CD4-positive, alpha-beta T cell (primary cell): ENCODE measurements at regions not wholly inside any gene's neighbourhood (a gene's known extent, or its start where the extent isn't known, plus 50 kb on each side); places are given as distances from the start of the nearest gene placed in this dataset.

Experiments
- ATAC-seq: fragments of 200-7000 bp; cut with Tn5 transposase; one replicate; pipeline ENCODE4 v1.10.0; 2022; ENCODE audit warnings: mild to moderate bottlenecking; ENCODE audit not compliant: poor library complexity
- CTCF ChIA-PET: fragments of 350-600 bp; sonication (Branson Sonifier 250); formaldehyde crosslinking; loops from one replicate; lab custom pipeline; 2021; ENCODE audit warnings: antibody characterized with exemption, inconsistent platforms; lab: Charles Lee
- POLR2A ChIA-PET: fragments of 350-600 bp; sonication (Branson Sonifier 250); formaldehyde crosslinking; loops from one replicate; lab custom pipeline; 2021; ENCODE audit warnings: antibody characterized with exemption, inconsistent platforms; lab: Charles Lee
- DNase-seq, 14 experiments: peaks; one replicate each; pipeline ENCODE4 v3.0.0-alpha.2; 2013 to 2020; ENCODE audit warnings: mixed read lengths in 2 of 14
- H3K27ac ChIP-seq, 2 donors: one replicate each; pipeline versions ENCODE4 v1.5.1 to v1.7.0; 2013; ENCODE audit warnings: low read length in 2 of 2, low read depth in 1 of 2, mild to moderate bottlenecking in 1 of 2
- H3K27me3 ChIP-seq, 2 experiments: 1 replicate in 1 of 2; 2 replicates in 1 of 2; pipeline versions ENCODE4 v1.6.1 to v1.7.0; 2013; ENCODE audit warnings: low read length in 2 of 2, control low read depth in 1 of 2, mild to moderate bottlenecking in 1 of 2, moderate library complexity in 1 of 2; ENCODE audit not compliant: insufficient read depth in 2 of 2, control insufficient read depth in 1 of 2
- H3K36me3 ChIP-seq: one replicate; pipeline ENCODE4 v1.6.1; 2013; ENCODE audit warnings: low read length, control low read depth; ENCODE audit not compliant: insufficient read depth
- H3K4me1 ChIP-seq: one replicate; pipeline ENCODE4 v1.6.1; 2013; ENCODE audit warnings: low read length, control low read depth; ENCODE audit not compliant: insufficient read depth
- H3K4me3 ChIP-seq: one replicate; pipeline ENCODE4 v1.5.1; 2013; ENCODE audit warnings: mild to moderate bottlenecking, low read length, moderate library complexity
- H3K9me3 ChIP-seq, 2 experiments: 1 replicate in 1 of 2; 2 replicates in 1 of 2; pipeline versions ENCODE4 v1.6.1 to v1.7.0; 2013; ENCODE audit warnings: low read length in 2 of 2, mild to moderate bottlenecking in 2 of 2, control low read depth in 1 of 2, moderate library complexity in 1 of 2; ENCODE audit not compliant: control insufficient read depth in 1 of 2, insufficient read depth in 1 of 2
- H3K27ac Mint-ChIP-seq: one replicate; pipeline ENCODE4 v1.8.0; 2020; ENCODE audit warnings: mixed read lengths
- H3K27me3 Mint-ChIP-seq: one replicate; pipeline ENCODE4 v1.8.0; 2021; ENCODE audit warnings: mixed read lengths
- H3K36me3 Mint-ChIP-seq: one replicate; pipeline ENCODE4 v1.8.0; 2021; ENCODE audit warnings: low read depth, mixed read lengths
- H3K4me1 Mint-ChIP-seq: one replicate; pipeline ENCODE4 v1.8.0; 2021; ENCODE audit warnings: low read depth, mixed read lengths
- H3K4me3 Mint-ChIP-seq: one replicate; pipeline ENCODE4 v1.8.0; 2020; ENCODE audit warnings: mild to moderate bottlenecking, mixed read lengths
- H3K9me3 Mint-ChIP-seq: one replicate; pipeline ENCODE4 v1.8.0; 2020; ENCODE audit warnings: mixed read lengths
- CTCF ChIP-seq: fragments of 200-600 bp; IDR thresholded peaks from one replicate; pipeline ENCODE4 v1.8.0; 2022; ENCODE audit warnings: antibody characterized with exemption, mild to moderate bottlenecking
- intact Hi-C, 2 experiments: fragments of 100-400 bp; cut with DNase I in 1 of 2; cut with micrococcal nuclease in 1 of 2; formaldehyde crosslinking; loops; one replicate each; pipeline versions ENCODE4 v1.15.1 to v1.9.0; 2023 to 2025; cut with DNase I, micrococcal nuclease

GRCh38 chr14:28143316-28143715 lies 623.3 kb upstream of the FOXG1 start:
- DNase-seq = no peak
- H3K27ac Mint-ChIP-seq = no peak overlapping the region
- no peak for TF ChIP-seq CTCF
- peaks cover under 1 to 7% of the 10 kb centered on the region in 2 experiments for H3K9me3 ChIP-seq
- ATAC-seq = no peak
- H3K4me1 Mint-ChIP-seq = no peaks in the 10 kb centered on the region
- H3K4me1 ChIP-seq = no peaks in the 10 kb centered on the region
- H3K9me3 Mint-ChIP-seq = peaks cover 7% of the 10 kb centered on the region
- H3K4me3 Mint-ChIP-seq = no peak overlapping the region
- POLR2A ChIA-PET = no interaction called here
- H3K36me3 Mint-ChIP-seq = no peaks in the 10 kb centered on the region
- CTCF ChIA-PET = no interaction called here
- intact Hi-C loops = no loop called here
- no peaks in the 10 kb centered on the region for H3K36me3 ChIP-seq
- H3K27me3 ChIP-seq = no peaks in the 10 kb centered on the region
- no peaks in the 10 kb centered on the region for H3K27me3 Mint-ChIP-seq
- H3K27ac ChIP-seq = no peak overlapping the region
- no peak overlapping the region for H3K4me3 ChIP-seq

- Mint-ChIP-seq H3K4me3 (no peak overlapping the region), H3K4me1 (no peaks in the 10 kb centered on the region), H3K9me3 (peaks cover 6% of the 10 kb centered on the region), H3K27ac (no peak overlapping the region), H3K36me3 (no peaks in the 10 kb centered on the region), H3K27me3 (no peaks in the 10 kb centered on the region)
- no peaks in the 10 kb centered on the region for H3K36me3 ChIP-seq
- TF ChIP-seq CTCF = no peak
- ChIA-PET CTCF (no interaction called here), POLR2A (no interaction called here)
- ATAC-seq (no peak), DNase-seq (no peak)
- no peak overlapping the region for H3K4me3 ChIP-seq
- H3K9me3 ChIP-seq = peaks cover 0 to 5% of the 10 kb centered on the region in 2 experiments
- H3K27ac ChIP-seq = no peak overlapping the region
- intact Hi-C loops = no loop called here
- H3K27me3 ChIP-seq = no peaks in the 10 kb centered on the region
- H3K4me1 ChIP-seq = no peaks in the 10 kb centered on the region
Measured at GRCh38 chr14:28151926-28152325, 614.7 kb upstream of the FOXG1 start.

- Mint-ChIP-seq H3K9me3 (peaks cover 8% of the 10 kb centered on the region), H3K36me3 (no peaks in the 10 kb centered on the region), H3K27ac (no peak overlapping the region), H3K4me3 (no peak overlapping the region), H3K27me3 (no peaks in the 10 kb centered on the region), H3K4me1 (no peaks in the 10 kb centered on the region)
- no peak overlapping the region for H3K27ac ChIP-seq
- intact Hi-C loops = no loop called here
- ATAC-seq (no peak), DNase-seq (no peak)
- no peaks in the 10 kb centered on the region for H3K27me3 ChIP-seq
- H3K4me3 ChIP-seq = no peak overlapping the region
- no peaks in the 10 kb centered on the region for H3K36me3 ChIP-seq
- H3K9me3 ChIP-seq = peaks cover 0 to 10% of the 10 kb centered on the region in 2 experiments
- H3K4me1 ChIP-seq = no peaks in the 10 kb centered on the region
- no peak for TF ChIP-seq CTCF
- ChIA-PET CTCF (no interaction called here), POLR2A (no interaction called here)
Measured at GRCh38 chr14:28152453-28153044, 614.0 kb upstream of the FOXG1 start.
